ENCODE measurements at regions not wholly inside any gene's neighbourhood (a gene's known extent, or its start where the extent isn't known, plus 50 kb on each side); places are given as distances from the start of the nearest gene placed in this dataset.

- TF ChIP-seq POLR2A (IDR thresholded peaks at IDR 0.05; ENCODE audit: low read depth, low read length) (no peak), POLR2AphosphoS5 (IDR thresholded peaks at IDR 0.05; ENCODE audit: low read depth, low read length) (no peak), TAF1 (IDR thresholded peaks at IDR 0.05; ENCODE audit: borderline replicate concordance, low read depth, low read length) (no peak)
These were observed 139.4 kb upstream of the TSC22D2 start for GRCh38 chr3:150268426-150269391.

Data from GM12892 (cell line).